ENCODE measurements at regions not wholly inside any gene's neighbourhood (a gene's known extent, or its start where the extent isn't known, plus 50 kb on each side); places are given as distances from the start of the nearest gene placed in this dataset.

DNA sequence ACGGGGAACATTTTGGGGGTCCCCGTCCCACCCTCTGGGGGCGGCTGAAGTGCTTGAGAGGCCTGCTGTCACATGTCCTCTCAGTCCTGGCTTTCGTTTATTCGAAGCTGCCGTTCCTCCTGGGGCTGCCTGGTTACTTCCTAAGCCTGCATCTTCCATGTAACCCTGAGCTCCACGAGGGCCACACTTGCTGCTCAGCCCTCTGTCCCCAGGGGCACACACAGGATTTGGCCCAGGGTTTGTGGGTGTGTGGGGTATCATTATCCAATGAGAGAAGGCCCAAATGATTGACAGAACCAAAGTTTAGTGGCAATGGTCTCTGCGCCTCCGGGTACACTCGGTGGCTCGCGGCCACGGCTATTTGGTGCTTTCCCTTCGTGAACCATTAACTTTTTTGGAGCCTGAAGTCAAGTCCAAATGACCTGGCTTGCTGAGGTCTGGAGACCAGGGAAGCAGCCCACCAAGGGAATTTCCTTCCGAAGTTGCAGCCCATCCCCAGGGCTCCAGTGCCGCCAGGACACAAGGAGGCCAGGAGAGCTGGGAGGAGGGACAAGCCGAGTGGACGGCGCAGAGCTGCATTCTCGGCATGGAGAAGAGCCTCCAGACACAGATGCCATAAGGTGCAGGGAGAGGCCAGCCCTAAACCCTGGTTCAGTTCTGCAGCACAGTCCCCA is 131.4 kb upstream of the FOXF1 start:
- TF ChIP-seq, protein P1, sequence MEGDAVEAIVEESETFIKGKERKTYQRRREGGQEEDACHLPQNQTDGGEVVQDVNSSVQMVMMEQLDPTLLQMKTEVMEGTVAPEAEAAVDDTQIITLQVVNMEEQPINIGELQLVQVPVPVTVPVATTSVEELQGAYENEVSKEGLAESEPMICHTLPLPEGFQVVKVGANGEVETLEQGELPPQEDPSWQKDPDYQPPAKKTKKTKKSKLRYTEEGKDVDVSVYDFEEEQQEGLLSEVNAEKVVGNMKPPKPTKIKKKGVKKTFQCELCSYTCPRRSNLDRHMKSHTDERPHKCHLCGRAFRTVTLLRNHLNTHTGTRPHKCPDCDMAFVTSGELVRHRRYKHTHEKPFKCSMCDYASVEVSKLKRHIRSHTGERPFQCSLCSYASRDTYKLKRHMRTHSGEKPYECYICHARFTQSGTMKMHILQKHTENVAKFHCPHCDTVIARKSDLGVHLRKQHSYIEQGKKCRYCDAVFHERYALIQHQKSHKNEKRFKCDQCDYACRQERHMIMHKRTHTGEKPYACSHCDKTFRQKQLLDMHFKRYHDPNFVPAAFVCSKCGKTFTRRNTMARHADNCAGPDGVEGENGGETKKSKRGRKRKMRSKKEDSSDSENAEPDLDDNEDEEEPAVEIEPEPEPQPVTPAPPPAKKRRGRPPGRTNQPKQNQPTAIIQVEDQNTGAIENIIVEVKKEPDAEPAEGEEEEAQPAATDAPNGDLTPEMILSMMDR (IDR thresholded peaks at IDR 0.05; ENCODE audit: extremely low read depth, missing control alignments), result no peak
- DNase-seq (ENCODE audit: low spot score), result no peak

DNA sequence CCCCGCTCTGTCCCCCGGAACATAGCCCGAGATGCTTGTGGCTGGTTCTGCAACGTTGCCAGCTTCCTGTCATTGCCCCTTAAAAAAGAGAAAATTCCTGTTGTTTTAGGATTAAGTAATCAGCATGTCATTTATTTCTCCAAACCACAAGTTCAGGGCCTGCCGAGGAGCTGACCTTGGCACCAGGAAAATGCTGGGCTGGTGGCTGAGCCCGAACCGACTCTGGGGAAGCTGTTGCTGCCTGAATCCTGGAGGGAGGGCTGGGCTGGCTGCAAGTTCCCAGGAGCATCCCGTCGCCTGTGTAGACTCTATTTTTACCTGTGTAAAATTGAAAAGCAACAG is 130.9 kb upstream of the FOXF1 start:
- DNase-seq (ENCODE audit: low spot score), result no peak
- TF ChIP-seq, protein P1 (IDR thresholded peaks at IDR 0.05; ENCODE audit: extremely low read depth, missing control alignments), result no peak

DNA sequence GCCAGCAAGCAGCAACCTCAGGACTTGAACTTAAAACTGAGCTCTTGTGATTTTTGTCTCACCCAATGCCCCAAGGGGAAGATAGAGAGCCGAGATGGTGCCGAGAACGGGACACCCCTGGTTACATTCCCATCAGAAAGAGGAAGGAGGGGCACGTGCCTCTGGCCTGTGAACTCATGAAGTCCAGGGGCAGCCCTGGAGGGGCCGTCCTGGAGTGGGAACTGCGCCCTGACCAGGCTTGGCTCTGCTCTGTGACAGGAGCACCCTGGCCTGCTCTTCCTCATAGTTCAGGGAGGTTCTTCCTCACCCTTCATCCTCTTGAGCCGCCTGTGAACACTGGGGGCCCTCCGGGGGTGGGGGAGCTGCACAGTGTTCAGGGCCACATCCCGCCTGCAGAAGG is 130.3 kb upstream of the FOXF1 start:
- DNase-seq (ENCODE audit: low spot score), result no peak
- TF ChIP-seq, protein P1 (IDR thresholded peaks at IDR 0.05; ENCODE audit: extremely low read depth, missing control alignments), result no peak

DNA sequence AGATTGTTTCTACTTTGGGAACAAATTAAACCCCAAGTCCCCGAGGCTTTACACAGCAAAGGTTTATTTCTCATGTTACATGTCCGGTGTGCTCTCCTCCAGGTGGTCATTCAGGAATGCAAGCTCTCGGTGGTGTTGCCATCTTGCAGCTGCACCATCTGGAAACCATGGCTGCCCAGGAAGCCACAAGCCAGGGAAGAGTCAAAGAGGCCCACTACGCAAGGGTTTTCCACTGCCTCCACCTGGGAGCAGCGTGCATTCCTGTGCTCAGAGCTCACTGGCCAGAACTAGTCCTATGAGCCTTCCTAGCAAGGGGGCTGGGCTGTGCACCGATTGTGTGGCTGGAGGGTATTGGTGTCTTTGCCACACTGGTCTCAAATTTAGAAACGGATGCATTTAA is 128.8 kb upstream of the FOXF1 start:
- TF ChIP-seq, protein P1 (IDR thresholded peaks at IDR 0.05; ENCODE audit: extremely low read depth, missing control alignments), result no peak
- DNase-seq (ENCODE audit: low spot score), result no peak

DNA sequence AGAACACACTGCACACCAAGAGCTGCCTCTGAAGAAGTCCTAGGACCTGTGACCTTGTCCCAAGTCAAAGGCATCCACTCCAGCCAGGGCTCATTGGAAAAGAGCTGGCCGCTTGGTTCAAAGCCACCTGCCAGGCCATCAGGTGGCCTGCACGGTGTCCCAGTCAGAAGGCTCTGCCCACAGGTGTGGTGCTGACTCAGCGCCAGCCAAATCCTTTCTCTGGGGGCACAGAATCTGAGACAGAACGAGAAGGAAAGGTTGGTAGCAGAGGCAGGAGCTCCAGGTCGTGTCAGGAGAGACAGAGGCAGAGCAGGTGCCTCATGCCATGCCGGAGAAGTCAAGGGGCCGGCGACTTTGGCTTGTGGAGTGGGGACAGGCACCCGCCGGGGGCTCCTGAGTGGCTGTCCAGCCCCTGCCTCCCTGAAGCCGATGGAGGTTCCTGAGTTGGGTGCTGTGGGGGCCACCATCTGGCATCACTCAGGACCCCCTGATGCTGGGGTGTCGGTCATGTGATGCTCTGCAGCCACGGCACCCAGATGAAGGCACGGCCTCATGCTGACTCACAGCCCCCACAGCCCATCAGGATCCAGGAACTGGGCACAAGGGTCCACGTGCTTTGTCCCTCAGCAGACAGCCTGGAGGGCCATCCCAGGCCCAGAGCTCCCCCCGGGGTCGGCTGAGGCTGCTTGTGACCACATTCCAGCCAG is 128.1 kb upstream of the FOXF1 start:
- TF ChIP-seq, protein P1 (IDR thresholded peaks at IDR 0.05; ENCODE audit: extremely low read depth, missing control alignments), result no peak
- no peak for DNase-seq (ENCODE audit: low spot score)

DNA sequence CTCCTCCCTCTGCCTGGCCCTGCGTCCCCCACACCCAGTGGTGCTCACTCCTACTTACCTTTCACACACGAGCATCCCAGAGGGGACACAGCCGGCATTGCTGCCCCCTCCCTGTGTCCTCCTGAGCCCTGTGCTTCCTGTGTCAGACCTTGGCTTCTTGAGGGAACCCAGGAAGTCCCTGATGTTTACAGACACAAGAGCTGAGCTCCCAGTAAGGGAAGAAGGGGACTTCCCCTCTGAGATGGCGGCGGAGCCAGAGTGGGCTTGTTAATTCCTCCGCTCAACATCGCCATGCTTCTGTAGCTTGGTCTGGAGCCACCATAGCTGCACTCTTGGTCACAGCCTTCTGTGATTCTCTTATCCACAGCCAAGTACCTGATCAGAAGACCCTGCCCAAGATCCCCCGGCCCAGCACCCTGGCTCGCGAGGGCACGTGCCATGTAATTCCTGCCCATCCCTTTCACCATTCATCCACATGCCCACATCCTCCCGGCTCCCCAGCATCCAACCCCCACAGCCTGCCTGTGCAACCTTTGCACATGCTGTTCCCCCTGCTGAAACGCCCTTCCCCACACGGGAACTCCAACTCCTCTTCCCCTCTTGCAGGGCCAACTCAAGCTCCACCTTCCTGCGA is 127.4 kb upstream of the FOXF1 start:
- TF ChIP-seq, protein P1 (IDR thresholded peaks at IDR 0.05; ENCODE audit: extremely low read depth, missing control alignments), result no peak
- no peak for DNase-seq (ENCODE audit: low spot score)
